ENCODE measurements at regions not wholly inside any gene's neighbourhood (a gene's known extent, or its start where the extent isn't known, plus 50 kb on each side); places are given as distances from the start of the nearest gene placed in this dataset.

DNA sequence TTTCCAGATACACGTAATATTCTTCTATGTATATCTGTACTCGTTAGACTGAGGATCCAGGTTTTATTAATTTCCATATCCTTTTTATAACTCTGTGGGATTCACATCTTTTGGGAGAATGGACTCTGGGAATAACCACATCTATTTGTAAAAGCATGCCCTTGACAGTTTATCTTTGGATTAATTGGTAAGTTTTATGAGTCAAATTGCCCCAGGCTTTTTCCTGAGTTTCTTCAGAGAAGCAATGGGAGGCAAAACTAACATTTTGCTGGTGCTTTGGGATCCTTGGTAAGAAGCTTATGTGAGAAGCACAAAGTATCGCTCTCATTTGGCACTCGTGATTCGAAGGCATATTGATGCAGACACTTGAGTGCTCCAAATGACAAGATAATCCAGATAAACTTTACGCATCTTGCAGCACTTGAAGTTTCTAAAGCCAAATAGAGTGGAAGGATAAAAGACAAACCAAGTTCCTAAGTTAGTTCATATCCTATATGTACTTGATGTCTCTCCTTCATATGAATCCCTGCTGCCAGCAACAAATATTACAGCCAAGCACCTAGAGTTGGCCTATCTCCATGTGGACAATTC lies 324.7 kb downstream of the TLE4 start:
- no peak for DNase-seq

GRCh38 chr9:79895232-79895631 lies 323.5 kb downstream of the TLE4 start:
- no peak for DNase-seq

GRCh38 chr9:79889369-79889768 lies 317.6 kb downstream of the TLE4 start:
- DNase-seq = no peak

DNA sequence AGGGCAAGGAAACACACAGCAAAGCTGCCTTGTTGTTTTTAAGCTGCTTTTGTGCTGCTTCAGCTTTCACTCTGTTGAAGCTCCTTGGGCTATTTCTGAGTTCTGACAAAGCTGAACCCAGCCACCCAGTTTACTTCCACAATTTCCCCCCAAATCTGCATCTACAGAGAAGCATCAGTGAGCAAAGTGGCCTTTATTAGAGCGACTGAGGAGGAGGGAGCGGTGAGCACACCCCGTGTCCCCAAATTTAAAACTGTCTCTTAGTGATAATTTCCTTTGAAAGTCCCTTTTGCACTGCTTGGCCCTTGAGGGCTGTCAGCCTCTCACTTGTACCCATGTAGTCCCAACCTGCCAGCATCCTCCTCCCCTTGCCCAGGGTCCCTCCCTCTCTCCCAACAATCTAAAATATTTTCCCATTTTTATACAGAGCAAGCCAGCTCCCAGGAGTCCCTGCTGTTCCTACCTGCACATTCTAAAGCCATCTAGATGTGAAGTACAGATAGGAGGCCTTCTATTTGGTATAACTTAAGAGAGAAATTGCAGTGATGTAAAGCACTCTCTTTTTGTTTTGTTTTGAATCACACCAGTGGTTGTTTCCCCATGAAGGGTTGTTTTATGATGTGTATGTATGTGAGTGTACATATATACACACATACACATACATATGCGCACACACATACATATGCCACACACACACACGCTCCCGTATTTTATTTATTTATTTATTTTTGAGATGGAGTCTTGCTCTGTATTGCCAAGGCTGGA lies 313.5 kb downstream of the TLE4 start:
- no peak for DNase-seq

GRCh38 chr9:79884546-79884945 lies 312.8 kb downstream of the TLE4 start:
- DNase-seq = no peak

GRCh38 chr9:79883073-79883645 lies 311.4 kb downstream of the TLE4 start:
- DNase-seq = no peak

GRCh38 chr9:79880626-79881025 lies 308.9 kb downstream of the TLE4 start:
- DNase-seq = no peak

DNA sequence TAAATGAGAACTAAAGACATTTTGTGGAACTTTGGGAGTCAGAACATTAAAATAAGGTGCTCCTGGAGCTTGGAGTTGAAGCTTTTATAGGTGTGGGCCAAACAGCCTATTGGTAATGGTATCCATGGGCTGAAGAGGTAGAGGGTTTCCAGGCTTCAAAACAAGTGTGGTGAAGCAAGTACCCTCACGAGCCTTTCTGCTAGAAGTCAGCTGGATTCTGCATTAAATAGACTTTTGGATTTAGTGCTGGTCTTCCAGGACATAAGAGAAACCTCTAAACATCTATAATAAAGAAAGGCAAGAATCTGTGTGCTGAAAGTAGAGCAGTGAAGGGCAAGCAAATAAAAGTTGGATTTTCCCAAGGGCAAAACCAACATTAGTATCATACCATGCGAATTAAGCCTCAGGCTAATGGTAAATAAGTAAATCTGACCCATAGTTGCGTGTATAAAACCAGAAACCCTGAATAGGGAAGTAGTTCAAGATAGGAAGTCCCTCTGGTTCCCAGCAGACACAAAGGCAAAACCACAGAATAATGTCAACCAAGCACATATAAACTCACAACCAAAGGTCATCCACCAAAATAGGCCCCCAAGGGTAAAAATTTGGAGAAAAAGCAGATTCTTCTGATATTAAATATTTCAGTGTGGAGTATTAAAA lies 306.3 kb downstream of the TLE4 start:
- no peak for DNase-seq

DNA sequence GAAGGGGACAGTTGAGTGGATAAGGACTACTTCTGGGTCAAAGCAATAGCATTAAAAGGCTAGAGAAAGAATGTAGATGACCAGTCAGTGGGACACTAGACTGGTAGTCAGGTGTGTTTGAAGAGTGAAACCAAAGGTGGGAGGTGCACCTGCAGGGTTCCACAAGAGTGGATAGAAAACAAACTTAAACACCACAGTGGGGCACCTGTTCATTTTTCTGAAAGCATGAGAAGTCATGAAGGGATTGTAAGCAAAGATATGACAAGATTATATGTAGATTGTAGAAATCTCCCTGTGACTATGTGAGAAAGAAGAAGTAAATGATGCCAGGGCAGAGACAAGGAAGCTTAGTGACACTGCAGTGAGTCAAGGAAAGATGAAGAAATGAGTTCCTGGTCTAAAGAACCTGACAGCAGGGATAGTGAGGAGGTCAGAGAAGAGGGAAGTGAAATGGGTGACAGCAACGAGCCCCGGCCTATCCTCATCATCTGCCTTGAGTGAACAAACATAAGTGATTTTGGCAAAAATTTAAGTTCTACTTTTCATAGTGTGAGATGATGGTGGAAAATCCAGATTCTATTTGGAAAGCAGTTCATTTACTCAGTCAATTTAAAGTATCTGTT lies 296.9 kb downstream of the TLE4 start:
- DNase-seq = no peak

- no peak for DNase-seq
Measured at GRCh38 chr9:79862921-79863890, 291.4 kb downstream of the TLE4 start.

- no peak for DNase-seq
Measured at GRCh38 chr9:79858508-79858907, 286.7 kb downstream of the TLE4 start.

DNA sequence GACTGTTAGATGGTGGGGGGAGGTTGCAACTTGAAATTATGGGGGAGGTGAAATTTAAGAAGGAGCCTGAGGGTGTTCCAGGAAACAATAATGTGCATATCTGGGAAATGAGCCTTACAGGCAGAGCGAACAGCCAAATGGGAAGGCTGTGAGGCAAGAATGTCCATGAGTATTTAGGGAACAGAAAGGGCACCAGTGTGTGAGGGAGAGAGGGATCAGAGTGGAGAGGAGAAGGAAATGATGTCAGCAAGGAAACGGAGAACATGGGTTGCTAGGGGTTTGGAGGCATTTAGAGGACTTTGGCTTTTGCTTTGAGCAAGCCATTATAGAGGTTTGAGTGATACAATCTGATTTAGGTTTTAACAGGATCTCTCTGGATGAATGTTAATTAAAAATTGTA lies 285.4 kb downstream of the TLE4 start:
- DNase-seq = no peak

DNA sequence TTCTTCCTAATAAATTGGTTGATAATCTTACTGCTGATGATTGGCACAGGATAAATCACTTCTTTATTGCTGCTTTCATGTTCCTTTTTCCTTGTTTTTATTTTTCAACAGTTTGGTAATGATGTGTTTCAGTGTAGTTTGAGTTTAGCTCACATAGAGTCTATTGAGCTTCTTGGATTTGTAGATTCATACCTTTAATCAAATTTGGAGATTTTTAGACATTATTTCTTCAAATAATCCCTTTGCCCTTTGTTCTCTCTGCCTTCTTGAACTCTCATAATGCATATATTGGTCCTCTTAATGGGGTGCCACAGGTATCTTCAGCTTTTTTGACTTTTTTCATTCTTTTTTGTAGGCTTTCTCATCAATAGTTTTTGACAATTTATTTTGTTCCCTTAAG lies 275.3 kb downstream of the TLE4 start:
- no peak for DNase-seq

DNA sequence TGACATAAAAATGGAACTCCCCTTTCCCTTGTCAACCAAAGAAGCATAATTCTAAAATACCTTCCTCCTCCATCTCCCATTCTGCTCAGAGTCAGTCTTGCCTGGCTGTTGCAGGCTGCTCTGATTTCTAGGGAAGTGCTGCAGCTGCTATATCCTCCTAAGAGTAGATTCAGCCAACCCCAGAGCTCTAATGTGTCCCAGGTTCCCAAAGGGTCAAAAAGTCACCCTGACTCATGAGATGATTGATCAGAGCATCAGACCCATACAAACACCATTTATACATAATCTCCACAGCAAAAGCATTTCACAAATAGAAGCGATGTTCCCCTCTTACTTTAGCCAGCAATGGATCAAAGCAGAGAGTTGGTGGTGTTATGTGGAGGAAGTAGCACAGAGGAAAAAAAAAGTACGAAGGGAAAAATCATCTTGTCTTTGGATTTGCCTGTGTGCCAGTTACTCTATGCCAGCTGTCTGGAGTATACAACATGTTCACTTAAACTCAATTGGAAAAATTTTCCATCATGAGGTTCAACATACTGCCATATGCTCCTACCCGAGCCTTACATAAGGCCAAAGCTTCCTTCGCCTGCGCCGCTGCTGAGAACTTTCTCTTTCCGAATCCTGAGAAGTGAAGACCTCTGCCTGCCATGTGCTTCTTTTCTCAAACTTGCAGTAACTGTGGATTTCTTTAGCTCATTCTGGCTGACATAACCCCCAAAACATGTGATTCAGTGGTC lies 258.0 kb downstream of the TLE4 start:
- DNase-seq = no peak

- DNase-seq = no peak
Measured at GRCh38 chr9:79824265-79824664, 252.5 kb downstream of the TLE4 start.

- DNase-seq = no peak
Measured at GRCh38 chr9:79817438-79818004, 245.8 kb downstream of the TLE4 start.

- no peak for DNase-seq
Measured at GRCh38 chr9:79813258-79813638, 241.5 kb downstream of the TLE4 start.

GRCh38 chr9:79812507-79813257 lies 240.9 kb downstream of the TLE4 start:
- no peak for DNase-seq

DNA sequence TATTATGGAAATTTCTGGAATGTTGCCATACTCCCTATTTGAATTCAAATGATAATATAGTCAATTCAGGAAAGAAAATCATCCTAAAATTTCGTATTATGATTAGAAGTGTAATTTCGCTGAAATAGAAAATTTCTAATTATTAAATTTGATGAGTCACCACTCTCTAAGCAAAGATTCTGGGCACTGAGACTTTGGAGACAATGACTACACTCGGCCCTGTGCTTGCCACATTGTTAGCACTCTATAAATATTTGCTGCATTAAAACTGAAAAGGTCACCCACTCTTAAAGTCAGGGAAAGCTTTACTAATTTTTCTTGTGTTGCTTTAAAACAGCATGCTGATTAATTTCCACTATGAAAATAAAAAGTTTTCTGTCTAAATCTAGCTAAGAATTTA lies 240.3 kb downstream of the TLE4 start:
- no peak for DNase-seq

DNA sequence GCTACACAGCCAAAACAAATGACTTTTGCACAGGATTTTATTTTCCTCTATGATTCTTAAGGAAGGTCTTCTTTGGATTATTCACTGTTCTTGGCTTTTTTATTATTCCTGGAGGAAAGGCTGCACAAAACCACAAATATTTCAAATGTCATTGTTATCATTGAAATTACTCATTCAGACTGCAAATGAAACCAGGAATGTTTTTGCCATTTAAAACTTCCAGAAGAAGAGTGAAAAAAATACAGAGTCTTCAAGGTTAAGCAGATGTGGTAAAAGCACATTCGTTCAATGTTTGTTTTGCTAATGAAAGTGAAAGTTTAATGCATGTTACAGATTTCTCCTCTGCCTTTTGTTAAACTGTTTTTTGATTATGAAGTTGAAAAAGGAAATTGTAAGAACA lies 238.2 kb downstream of the TLE4 start:
- no peak for DNase-seq

Data from NCI-H2081 treated with DMSO at 0.1 percent for 48 hours (cell line).